H1 (cell line): ENCODE measurements at regions not wholly inside any gene's neighbourhood (a gene's known extent, or its start where the extent isn't known, plus 50 kb on each side); places are given as distances from the start of the nearest gene placed in this dataset.

Experiments
- CTCF ChIA-PET: fragments of 300-600 bp; sonication (Branson Sonifier 250); formaldehyde crosslinking; loops from one replicate; lab custom pipeline; 2021; ENCODE audit not compliant: partially characterized antibody; lab: Charles Lee
- POLR2A ChIA-PET: fragments of 300-600 bp; sonication (Branson Sonifier 250); formaldehyde crosslinking; loops from one replicate; lab custom pipeline; 2021; ENCODE audit warnings: inconsistent platforms; ENCODE audit not compliant: partially characterized antibody; lab: Charles Lee
- DNase-seq, 2 experiments: peaks; one replicate each; pipeline versions ENCODE4 v3.0.0 to v3.0.0-alpha.2; 2010 to 2022; ENCODE audit warnings: low spot score in 2 of 2, low read depth in 1 of 2, mixed read lengths in 1 of 2
- FAIRE-seq: peaks from 2 replicates; lab custom pipeline; 2011; peaks lifted over from hg19 to GRCh38; lab: Jason Lieb, UNC
- H2AFZ ChIP-seq: 2 replicates; pipeline ENCODE4 v1.8.1; 2012; ENCODE audit warnings: low read length, inconsistent platforms
- H2AK5ac ChIP-seq: 2 replicates; pipeline ENCODE4 v1.6.1; 2013; ENCODE audit warnings: low read depth, low read length
- H2BK120ac ChIP-seq: replicated peaks from 2 replicates; pipeline ENCODE3; 2013; ENCODE audit warnings: low read depth, low read length, inconsistent platforms
- H2BK12ac ChIP-seq: 2 replicates; pipeline ENCODE4 v1.6.1; 2013; ENCODE audit warnings: low read depth, low read length
- H2BK15ac ChIP-seq: 2 replicates; pipeline ENCODE4 v1.6.1; 2013; ENCODE audit warnings: low read length
- H2BK20ac ChIP-seq: 2 replicates; pipeline ENCODE4 v1.6.1; 2013; ENCODE audit warnings: low read length
- H2BK5ac ChIP-seq: 2 replicates; pipeline ENCODE4 v1.6.1; 2013; ENCODE audit warnings: low read depth, low read length
- H3K14ac ChIP-seq: 2 replicates; pipeline ENCODE4 v1.6.1; 2013; ENCODE audit warnings: inconsistent platforms; ENCODE audit not compliant: insufficient read length
- H3K18ac ChIP-seq: 2 replicates; pipeline ENCODE4 v1.6.1; 2013; ENCODE audit warnings: low read length; ENCODE audit errors: extremely low read depth
- H3K23ac ChIP-seq: 2 replicates; pipeline ENCODE4 v1.6.1; 2013; ENCODE audit warnings: inconsistent platforms; ENCODE audit not compliant: insufficient read length
- H3K23me2 ChIP-seq: 2 replicates; pipeline ENCODE4 v1.6.1; 2013; ENCODE audit warnings: low read depth, low read length
- H3K27ac ChIP-seq: 2 replicates; pipeline ENCODE4 v1.6.1; 2011; ENCODE audit warnings: low read depth, low read length, inconsistent platforms
- H3K27me3 ChIP-seq, 4 experiments: replicated peaks in 1 of 4; 1 replicate in 1 of 4; 2 replicates in 3 of 4; pipeline versions ENCODE4 v1.6.1 to v1.8.1; 2011 to 2013; ENCODE audit warnings: low read length in 3 of 4, mild to moderate bottlenecking in 3 of 4, inconsistent platforms in 2 of 4, mixed read lengths in 2 of 4, moderate library complexity in 1 of 4; ENCODE audit not compliant: control insufficient read depth in 3 of 4, insufficient read depth in 3 of 4; ENCODE audit errors: extremely low read depth in 1 of 4
- H3K36me3 ChIP-seq, 4 experiments: 2 replicates each; pipeline versions ENCODE4 v1.6.1 to v1.8.1; 2011 to 2013; ENCODE audit warnings: mild to moderate bottlenecking in 4 of 4, low read length in 3 of 4, moderate library complexity in 2 of 4, control low read depth in 1 of 4, inconsistent platforms in 1 of 4; ENCODE audit not compliant: insufficient read depth in 4 of 4, control insufficient read depth in 2 of 4
- H3K4ac ChIP-seq: replicated peaks from 2 replicates; pipeline ENCODE3; 2013; ENCODE audit warnings: low read length, low read depth, mixed read lengths, inconsistent platforms; ENCODE audit not compliant: insufficient read length
- H3K4me1 ChIP-seq, 4 experiments: replicated peaks in 1 of 4; 1 replicate in 1 of 4; 2 replicates in 3 of 4; pipeline versions ENCODE4 v1.6.1 to v1.8.1; 2011 to 2013; ENCODE audit warnings: low read length in 3 of 4, inconsistent platforms in 2 of 4, mixed read lengths in 1 of 4; ENCODE audit not compliant: insufficient read depth in 4 of 4, control insufficient read depth in 3 of 4
- H3K4me2 ChIP-seq, 2 experiments: 2 replicates each; pipeline versions ENCODE4 v1.6.1 to v1.8.1; 2011 to 2013; ENCODE audit warnings: low read depth in 2 of 2, low read length in 2 of 2, control low read depth in 1 of 2, inconsistent platforms in 1 of 2, mild to moderate bottlenecking in 1 of 2; ENCODE audit not compliant: insufficient read depth in 1 of 2
- H3K4me3 ChIP-seq, 4 experiments: fragments of 200-600, 300-600 bp in 1 of 4; sonication (generic), shearing (Covaris generic), sonication (Bioruptor Twin) in 1 of 4; 2 replicates each; pipeline versions ENCODE4 v1.5.1 to v1.8.1; 2011 to 2016; ENCODE audit warnings: low read length in 4 of 4, low read depth in 3 of 4, control low read depth in 2 of 4, inconsistent platforms in 2 of 4, mild to moderate bottlenecking in 2 of 4, mixed read lengths in 1 of 4, moderate library complexity in 1 of 4; ENCODE audit not compliant: insufficient read depth in 2 of 4; ENCODE audit errors: extremely low read depth in 1 of 4
- H3K56ac ChIP-seq: replicated peaks from 2 replicates; pipeline ENCODE3; 2013; ENCODE audit warnings: low read depth, mild to moderate bottlenecking, mixed read lengths, low read length, inconsistent platforms; ENCODE audit not compliant: insufficient read length
- H3K79me1 ChIP-seq: 2 replicates; pipeline ENCODE4 v1.6.1; 2013; ENCODE audit warnings: low read depth, low read length, control low read depth
- H3K79me2 ChIP-seq, 2 experiments: 2 replicates each; pipeline versions ENCODE4 v1.6.1 to v1.8.1; 2012 to 2013; ENCODE audit warnings: low read length in 2 of 2, mild to moderate bottlenecking in 2 of 2, inconsistent platforms in 1 of 2; ENCODE audit not compliant: insufficient read depth in 2 of 2, control insufficient read depth in 1 of 2
- H3K9ac ChIP-seq, 4 experiments: replicated peaks in 1 of 4; 1 replicate in 1 of 4; 2 replicates in 3 of 4; pipeline versions ENCODE4 v1.6.1 to v1.8.1; 2011 to 2013; ENCODE audit warnings: low read depth in 3 of 4, low read length in 3 of 4, control low read depth in 2 of 4, mild to moderate bottlenecking in 2 of 4, moderate library complexity in 2 of 4, inconsistent platforms in 1 of 4; ENCODE audit errors: extremely low read depth in 1 of 4
- H3K9me3 ChIP-seq, 2 experiments: 2 replicates each; pipeline versions ENCODE4 v1.6.1 to v1.8.1; 2012 to 2013; ENCODE audit warnings: mild to moderate bottlenecking in 2 of 2, moderate library complexity in 2 of 2, control low read depth in 1 of 2, inconsistent platforms in 1 of 2, low read depth in 1 of 2, low read length in 1 of 2, mixed read lengths in 1 of 2; ENCODE audit not compliant: insufficient read depth in 2 of 2
- H4K20me1 ChIP-seq, 2 experiments: replicated peaks in 1 of 2; 2 replicates each; pipeline versions ENCODE3 to v1.8.1; 2011 to 2013; ENCODE audit warnings: inconsistent platforms in 2 of 2, low read length in 2 of 2, mild to moderate bottlenecking in 1 of 2; ENCODE audit not compliant: insufficient read depth in 2 of 2, control insufficient read depth in 1 of 2
- H4K5ac ChIP-seq: 2 replicates; pipeline ENCODE4 v1.6.1; 2013; ENCODE audit warnings: low read length, low read depth, mixed read lengths, inconsistent platforms; ENCODE audit not compliant: insufficient read length
- H4K8ac ChIP-seq: 2 replicates; pipeline ENCODE4 v1.8.0; 2013; ENCODE audit warnings: mild to moderate bottlenecking, moderate library complexity, low read length, inconsistent platforms; ENCODE audit not compliant: insufficient read depth; ENCODE audit errors: extremely low read depth
- H4K91ac ChIP-seq: replicated peaks from 2 replicates; pipeline ENCODE3; 2013; ENCODE audit warnings: low read length, mixed read lengths, inconsistent platforms; ENCODE audit not compliant: insufficient read length
- TAF1 ChIP-seq: IDR thresholded peaks from 2 replicates; pipeline ENCODE4 v1.6.1; 2011; ENCODE audit warnings: mild to moderate bottlenecking, low read depth, low read length
- TBP ChIP-seq: IDR thresholded peaks from 2 replicates; pipeline ENCODE4 v1.6.1; 2011; ENCODE audit warnings: low read depth, low read length, improper control_type of control experiment
- WGBS, 2 experiments: shearing (Covaris generic) in 1 of 2; methylation state at CpG; one replicate each; pipeline versions ENCODE4 v1.1.6 to v1.1.7; 2013 to 2015; ENCODE audit warnings: low lambda C conversion rate in 2 of 2, mixed read lengths in 2 of 2, inconsistent platforms in 1 of 2, low coverage in 1 of 2, missing lambda C conversion rate in 1 of 2; ENCODE audit not compliant: insufficient replicate concordance in 2 of 2, insufficient coverage in 1 of 2, insufficient read length in 1 of 2; ENCODE audit errors: extremely low coverage in 1 of 2, missing lambda C conversion rate in 1 of 2; 5-methylcytosine and 5-hydroxymethylcytosine counted together
- TF ChIP-seq, protein P1 (sequence below): IDR thresholded peaks from 2 replicates; pipeline ENCODE4 v1.6.1; 2011; ENCODE audit warnings: low read length, improper control_type of control experiment

DNA sequence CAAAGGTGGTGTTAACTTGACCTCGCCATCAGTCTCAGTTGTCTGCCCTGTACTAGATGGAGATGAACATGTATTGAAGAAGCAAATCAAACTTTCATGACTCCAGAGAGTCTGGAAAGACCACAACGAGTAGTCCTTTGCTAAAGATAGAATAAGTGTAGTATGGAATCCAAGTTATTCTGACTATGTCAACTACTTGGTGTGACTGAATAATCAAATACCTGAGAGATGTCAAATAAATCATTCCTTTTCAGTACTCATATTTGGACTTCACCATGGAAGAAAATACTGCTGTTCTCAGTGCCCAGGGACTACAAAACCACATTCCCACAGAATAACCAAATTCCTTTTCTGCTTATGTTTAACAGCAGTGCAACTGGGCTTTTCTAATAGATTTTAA is 161.2 kb upstream of the SPRY1 start:
- Histone ChIP-seq H3K4me2 (no peak overlapping the region), H3K23ac (no peak overlapping the region), H3K79me2 (no peaks in the 10 kb centered on the region), H3K9me3 (peaks cover 0 to 6% of the 10 kb centered on the region in 2 experiments; a peak in 1 of 4 replicates), H3K56ac (no peak overlapping the region), H4K20me1 (no peaks in the 10 kb centered on the region), H3K18ac (no peak overlapping the region), H3K27me3 (no peaks in the 10 kb centered on the region), H3K9ac (no peak overlapping the region), H3K79me1 (no peaks in the 10 kb centered on the region), H2AK5ac (no peak overlapping the region), H3K4ac (no peak overlapping the region), H3K36me3 (no peaks in the 10 kb centered on the region; a peak in 1 of 8 replicates), H2BK12ac (no peak overlapping the region), H3K4me1 (peaks cover 0 to 6% (median 4%) of the 10 kb centered on the region in 4 experiments; a peak in 4 of 7 replicates), H3K14ac (no peak overlapping the region), H3K27ac (no peak overlapping the region), H2BK20ac (no peak overlapping the region), H2BK5ac (no peak overlapping the region), H2BK120ac (no peak overlapping the region), H3K23me2 (no peaks in the 10 kb centered on the region), H2AFZ (no peak overlapping the region), H2BK15ac (no peak overlapping the region), H4K91ac (no peak overlapping the region), H4K8ac (no peak overlapping the region), H4K5ac (no peak overlapping the region), H3K4me3 (no peak overlapping the region)
- 86% methylated on average over 2 of the region's 2 CpGs; no CpG with 5 or more reads in 1 of the 2 experiments for WGBS, 2 experiments
- DNase-seq (no peak), FAIRE-seq (no peak)
- TF ChIP-seq, protein P1, sequence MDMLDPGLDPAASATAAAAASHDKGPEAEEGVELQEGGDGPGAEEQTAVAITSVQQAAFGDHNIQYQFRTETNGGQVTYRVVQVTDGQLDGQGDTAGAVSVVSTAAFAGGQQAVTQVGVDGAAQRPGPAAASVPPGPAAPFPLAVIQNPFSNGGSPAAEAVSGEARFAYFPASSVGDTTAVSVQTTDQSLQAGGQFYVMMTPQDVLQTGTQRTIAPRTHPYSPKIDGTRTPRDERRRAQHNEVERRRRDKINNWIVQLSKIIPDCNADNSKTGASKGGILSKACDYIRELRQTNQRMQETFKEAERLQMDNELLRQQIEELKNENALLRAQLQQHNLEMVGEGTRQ, result no peak
- TF ChIP-seq TBP (no peak), TAF1 (no peak)
- POLR2A ChIA-PET, result no interaction called here
- CTCF ChIA-PET, result no interaction called here
